MM.1S (cell line): ENCODE measurements at regions not wholly inside any gene's neighbourhood (a gene's known extent, or its start where the extent isn't known, plus 50 kb on each side); places are given as distances from the start of the nearest gene placed in this dataset.

Experiments
- DNase-seq: peaks from one replicate; pipeline ENCODE4 v3.0.0-alpha.2; 2015
- H2AFZ ChIP-seq: fragments of 300-600 bp; sonication (generic); 2 replicates; pipeline ENCODE4 v1.6.0; 2016; ENCODE audit warnings: antibody characterized with exemption, low read length
- H3F3A ChIP-seq: fragments of 300-600 bp; sonication (generic); 2 replicates; pipeline ENCODE4 v1.6.1; 2016; ENCODE audit warnings: mild to moderate bottlenecking, antibody characterized with exemption, low read length, moderate library complexity, mixed read lengths; ENCODE audit not compliant: insufficient read depth
- H3K27ac ChIP-seq: fragments of 300-600 bp; sonication (generic); 2 replicates; pipeline ENCODE4 v1.5.1; 2016; ENCODE audit warnings: mild to moderate bottlenecking, low read length
- H3K27me3 ChIP-seq: fragments of 300-600 bp; sonication (generic); replicated peaks from 2 replicates; pipeline ENCODE4 v1.6.0; 2016; ENCODE audit warnings: low read length; ENCODE audit not compliant: insufficient read depth
- H3K36me3 ChIP-seq: fragments of 300-600 bp; sonication (generic); replicated peaks from 2 replicates; pipeline ENCODE4 v1.6.1; 2016; ENCODE audit warnings: mild to moderate bottlenecking, low read length, mixed read lengths; ENCODE audit not compliant: insufficient read depth
- H3K4me1 ChIP-seq: fragments of 300-600 bp; sonication (generic); 2 replicates; pipeline ENCODE4 v1.6.1; 2016; ENCODE audit warnings: low read length, mixed read lengths
- H3K4me2 ChIP-seq: fragments of 300-600 bp; sonication (generic); 2 replicates; pipeline ENCODE4 v1.6.0; 2016; ENCODE audit warnings: low read depth, low read length
- H3K4me3 ChIP-seq: fragments of 300-600 bp; sonication (generic); 2 replicates; pipeline ENCODE4 v1.5.1; 2016; ENCODE audit warnings: low read length, mixed read lengths
- H3K79me2 ChIP-seq: fragments of 300-600 bp; sonication (generic); 2 replicates; pipeline ENCODE4 v1.6.1; 2016; ENCODE audit warnings: mixed run types, low read length, mixed read lengths
- H3K9ac ChIP-seq: fragments of 300-600 bp; sonication (generic); 2 replicates; pipeline ENCODE4 v1.6.1; 2016; ENCODE audit warnings: low read length, mixed read lengths
- H3K9me2 ChIP-seq: fragments of 300-600 bp; sonication (generic); replicated peaks from 2 replicates; pipeline ENCODE4 v1.6.1; 2016; ENCODE audit warnings: mild to moderate bottlenecking, low read length, mixed read lengths; ENCODE audit not compliant: insufficient read depth
- H3K9me3 ChIP-seq: fragments of 300-600 bp; sonication (generic); replicated peaks from 2 replicates; pipeline ENCODE4 v1.6.1; 2016; ENCODE audit warnings: mild to moderate bottlenecking, low read length, mixed read lengths; ENCODE audit not compliant: insufficient read depth
- H4K20me1 ChIP-seq: fragments of 300-600 bp; sonication (generic); 2 replicates; pipeline ENCODE4 v1.6.1; 2016; ENCODE audit warnings: mild to moderate bottlenecking, low read length, moderate library complexity, mixed read lengths; ENCODE audit not compliant: insufficient read depth
- EZH2 ChIP-seq: fragments of 300-600 bp; sonication (generic); optimal IDR thresholded peaks from 2 replicates; pipeline ENCODE3; 2017; ENCODE audit warnings: low read depth, mild to moderate bottlenecking, antibody characterized with exemption, low read length, mixed read lengths
- EZH2phosphoT487 ChIP-seq: fragments of 300-600 bp; sonication (generic); IDR thresholded peaks from 2 replicates; pipeline ENCODE4 v1.6.1; 2018; ENCODE audit warnings: antibody characterized with exemption, low read length
- TF ChIP-seq, protein P1 (sequence below): fragments of 300-600 bp; sonication (generic); IDR thresholded peaks from 2 replicates; pipeline ENCODE4 v1.5.1; 2016; ENCODE audit warnings: antibody characterized with exemption, low read length, mixed read lengths

DNA sequence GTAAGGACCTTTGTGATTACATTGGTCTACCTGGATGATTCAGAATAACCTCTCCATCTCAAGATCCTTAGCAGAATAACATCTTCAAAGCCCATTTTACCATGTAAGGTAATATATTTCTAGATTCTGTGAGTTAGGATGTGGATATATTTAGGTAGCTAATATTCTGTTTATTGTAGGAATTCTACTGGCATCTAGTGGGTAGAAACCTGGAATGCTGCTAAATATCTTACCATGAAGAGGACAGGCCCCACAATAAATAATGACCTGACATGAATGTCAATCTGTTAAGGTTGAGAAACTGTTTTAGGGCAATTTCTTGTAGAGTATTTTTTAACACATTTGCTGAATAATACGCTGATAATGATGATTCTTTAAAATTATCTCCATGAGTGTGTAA lies 426.8 kb downstream of the MAN2A1 start:
- H3K4me2 ChIP-seq = no peak overlapping the region
- H3K27ac ChIP-seq = no peak overlapping the region
- H2AFZ ChIP-seq = no peak overlapping the region
- no peaks in the 10 kb centered on the region for H3F3A ChIP-seq
- H3K36me3 ChIP-seq = no peaks in the 10 kb centered on the region
- H3K27me3 ChIP-seq = no peaks in the 10 kb centered on the region
- H3K9me2 ChIP-seq = no peaks in the 10 kb centered on the region
- DNase-seq = no peak
- H3K4me1 ChIP-seq = no peaks in the 10 kb centered on the region
- no peak overlapping the region for H3K4me3 ChIP-seq
- TF ChIP-seq, protein P1, sequence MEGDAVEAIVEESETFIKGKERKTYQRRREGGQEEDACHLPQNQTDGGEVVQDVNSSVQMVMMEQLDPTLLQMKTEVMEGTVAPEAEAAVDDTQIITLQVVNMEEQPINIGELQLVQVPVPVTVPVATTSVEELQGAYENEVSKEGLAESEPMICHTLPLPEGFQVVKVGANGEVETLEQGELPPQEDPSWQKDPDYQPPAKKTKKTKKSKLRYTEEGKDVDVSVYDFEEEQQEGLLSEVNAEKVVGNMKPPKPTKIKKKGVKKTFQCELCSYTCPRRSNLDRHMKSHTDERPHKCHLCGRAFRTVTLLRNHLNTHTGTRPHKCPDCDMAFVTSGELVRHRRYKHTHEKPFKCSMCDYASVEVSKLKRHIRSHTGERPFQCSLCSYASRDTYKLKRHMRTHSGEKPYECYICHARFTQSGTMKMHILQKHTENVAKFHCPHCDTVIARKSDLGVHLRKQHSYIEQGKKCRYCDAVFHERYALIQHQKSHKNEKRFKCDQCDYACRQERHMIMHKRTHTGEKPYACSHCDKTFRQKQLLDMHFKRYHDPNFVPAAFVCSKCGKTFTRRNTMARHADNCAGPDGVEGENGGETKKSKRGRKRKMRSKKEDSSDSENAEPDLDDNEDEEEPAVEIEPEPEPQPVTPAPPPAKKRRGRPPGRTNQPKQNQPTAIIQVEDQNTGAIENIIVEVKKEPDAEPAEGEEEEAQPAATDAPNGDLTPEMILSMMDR = no peak
- TF ChIP-seq EZH2 (no peak), EZH2phosphoT487 (no peak)
- H3K9ac ChIP-seq = no peak overlapping the region
- no peaks in the 10 kb centered on the region for H3K9me3 ChIP-seq
- H3K79me2 ChIP-seq = no peaks in the 10 kb centered on the region
- H4K20me1 ChIP-seq = no peaks in the 10 kb centered on the region

DNA sequence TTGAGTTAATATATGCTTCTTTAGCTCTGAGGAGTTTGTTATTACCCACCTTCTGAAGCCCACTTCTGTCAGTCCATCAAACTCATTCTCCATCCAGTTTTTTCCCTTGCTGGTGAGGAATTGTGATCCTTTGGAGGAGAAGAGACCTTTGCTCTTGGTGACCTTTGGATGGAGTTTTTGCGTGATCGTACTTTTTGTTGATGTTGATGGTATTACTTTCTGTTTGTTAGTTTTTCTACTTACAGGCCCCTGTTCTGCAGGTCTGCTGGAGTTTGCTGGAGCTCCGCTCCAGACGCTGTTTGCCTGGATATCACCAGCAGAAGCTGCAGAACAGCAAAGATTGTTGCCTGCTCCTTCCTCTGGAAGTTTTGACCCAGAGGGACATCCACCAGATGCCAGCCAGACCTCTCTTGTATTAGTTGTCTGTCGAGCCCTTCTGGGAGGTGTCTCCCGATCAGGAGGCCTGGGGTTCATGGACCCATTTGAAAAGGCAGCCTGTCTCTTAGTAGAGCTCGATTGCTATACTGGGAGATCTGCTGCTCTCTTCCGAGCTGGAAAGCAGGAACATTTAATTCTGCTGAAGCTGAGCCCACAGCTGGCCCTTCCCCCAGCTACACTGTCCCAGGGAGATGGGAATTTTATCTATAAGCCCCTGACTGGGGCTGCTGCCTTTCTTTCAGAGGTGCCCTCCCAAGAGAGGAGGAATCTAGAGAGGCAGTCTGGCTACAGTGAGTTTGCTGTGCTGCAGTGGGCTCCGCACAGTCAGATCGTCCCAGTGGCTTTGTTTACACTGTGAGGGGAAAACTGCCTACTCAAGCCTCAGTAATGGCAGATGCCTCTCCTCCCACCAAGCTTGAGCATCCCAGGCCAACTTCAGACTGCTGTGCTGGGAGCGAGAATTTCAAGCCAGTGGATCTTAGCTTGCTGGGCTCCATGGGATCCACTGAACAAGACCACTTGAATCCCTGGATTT lies 445.5 kb downstream of the MAN2A1 start:
- Histone ChIP-seq H3K79me2 (no peaks in the 10 kb centered on the region), H3K9me3 (no peaks in the 10 kb centered on the region)

GRCh38 chr5:110150199-110150598 lies 460.5 kb downstream of the MAN2A1 start:
- H2AFZ ChIP-seq = no peak overlapping the region
- no peaks in the 10 kb centered on the region for H3K79me2 ChIP-seq
- no peaks in the 10 kb centered on the region for H3F3A ChIP-seq
- H3K4me3 ChIP-seq = no peak overlapping the region
- H3K4me1 ChIP-seq = no peaks in the 10 kb centered on the region
- no peak overlapping the region for H3K4me2 ChIP-seq
- H3K36me3 ChIP-seq = no peaks in the 10 kb centered on the region
- DNase-seq = no peak
- no peaks in the 10 kb centered on the region for H4K20me1 ChIP-seq
- no peaks in the 10 kb centered on the region for H3K27me3 ChIP-seq
- no peak overlapping the region for H3K9ac ChIP-seq
- no peaks in the 10 kb centered on the region for H3K9me2 ChIP-seq
- no peaks in the 10 kb centered on the region for H3K9me3 ChIP-seq
- no peak overlapping the region for H3K27ac ChIP-seq
- TF ChIP-seq EZH2phosphoT487 = no peak
- no peak for TF ChIP-seq EZH2
- TF ChIP-seq, protein P1 = no peak

More for the DNA sequence above, 445.5 kb downstream of the MAN2A1 start:
- H4K20me1 ChIP-seq = no peaks in the 10 kb centered on the region
- TF ChIP-seq EZH2 = no peak
- no peak for TF ChIP-seq EZH2phosphoT487
- TF ChIP-seq, protein P1 = no peak
- H3K36me3 ChIP-seq = no peaks in the 10 kb centered on the region
- no peaks in the 10 kb centered on the region for H3K9me2 ChIP-seq
- no peaks in the 10 kb centered on the region for H3K27me3 ChIP-seq
- no peak overlapping the region for H2AFZ ChIP-seq
- H3K4me1 ChIP-seq = no peaks in the 10 kb centered on the region
- no peak overlapping the region for H3K27ac ChIP-seq
- no peak overlapping the region for H3K4me3 ChIP-seq
- H3K4me2 ChIP-seq = no peak overlapping the region
- no peak overlapping the region for H3K9ac ChIP-seq
- no peak for DNase-seq
- no peaks in the 10 kb centered on the region for H3F3A ChIP-seq
